AG04449 (cell line): ENCODE measurements at regions not wholly inside any gene's neighbourhood (a gene's known extent, or its start where the extent isn't known, plus 50 kb on each side); places are given as distances from the start of the nearest gene placed in this dataset.

ENCODE experiments used
- CTCF ChIA-PET: fragments of 350-600 bp; formaldehyde crosslinking; extraction: SDS; loops from one replicate; lab custom pipeline; 2021; ENCODE audit warnings: antibody characterized with exemption; lab: Yijun Ruan, JAX
- POLR2A ChIA-PET: fragments of 400-600, 350-600 bp; formaldehyde crosslinking; extraction: SDS; loops from one replicate; lab custom pipeline; 2020; ENCODE audit warnings: antibody characterized with exemption, inconsistent platforms; lab: Yijun Ruan, JAX
- DNase-seq: peaks from one replicate; pipeline ENCODE4 v3.0.0-alpha.2; 2010; ENCODE audit warnings: low read depth, low spot score
- H3K4me3 ChIP-seq: 2 replicates; pipeline ENCODE4 v1.5.1; 2011; ENCODE audit warnings: low read depth, mild to moderate bottlenecking, control low read depth, low read length
- TF ChIP-seq, protein P1 (sequence below): IDR thresholded peaks from one replicate; pipeline ENCODE4 v1.5.1; 2011; ENCODE audit warnings: mild to moderate bottlenecking, moderate library complexity, low read length, control low read depth, inconsistent platforms; ENCODE audit not compliant: insufficient read depth; ENCODE audit errors: missing control alignments

GRCh38 chr14:81841346-81841745, 307.7 kb upstream of the SEL1L start:
- no peak overlapping the region for H3K4me3 ChIP-seq
- TF ChIP-seq, protein P1, sequence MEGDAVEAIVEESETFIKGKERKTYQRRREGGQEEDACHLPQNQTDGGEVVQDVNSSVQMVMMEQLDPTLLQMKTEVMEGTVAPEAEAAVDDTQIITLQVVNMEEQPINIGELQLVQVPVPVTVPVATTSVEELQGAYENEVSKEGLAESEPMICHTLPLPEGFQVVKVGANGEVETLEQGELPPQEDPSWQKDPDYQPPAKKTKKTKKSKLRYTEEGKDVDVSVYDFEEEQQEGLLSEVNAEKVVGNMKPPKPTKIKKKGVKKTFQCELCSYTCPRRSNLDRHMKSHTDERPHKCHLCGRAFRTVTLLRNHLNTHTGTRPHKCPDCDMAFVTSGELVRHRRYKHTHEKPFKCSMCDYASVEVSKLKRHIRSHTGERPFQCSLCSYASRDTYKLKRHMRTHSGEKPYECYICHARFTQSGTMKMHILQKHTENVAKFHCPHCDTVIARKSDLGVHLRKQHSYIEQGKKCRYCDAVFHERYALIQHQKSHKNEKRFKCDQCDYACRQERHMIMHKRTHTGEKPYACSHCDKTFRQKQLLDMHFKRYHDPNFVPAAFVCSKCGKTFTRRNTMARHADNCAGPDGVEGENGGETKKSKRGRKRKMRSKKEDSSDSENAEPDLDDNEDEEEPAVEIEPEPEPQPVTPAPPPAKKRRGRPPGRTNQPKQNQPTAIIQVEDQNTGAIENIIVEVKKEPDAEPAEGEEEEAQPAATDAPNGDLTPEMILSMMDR: no peak
- ChIA-PET CTCF (no interaction called here), POLR2A (no interaction called here)
- DNase-seq: no peak

- H3K4me3 ChIP-seq: no peak overlapping the region
- TF ChIP-seq, protein P1: no peak
- DNase-seq: no peak
- ChIA-PET CTCF (no interaction called here), POLR2A (no interaction called here)
These were observed 316.1 kb upstream of the SEL1L start for GRCh38 chr14:81849714-81850113.

DNA sequence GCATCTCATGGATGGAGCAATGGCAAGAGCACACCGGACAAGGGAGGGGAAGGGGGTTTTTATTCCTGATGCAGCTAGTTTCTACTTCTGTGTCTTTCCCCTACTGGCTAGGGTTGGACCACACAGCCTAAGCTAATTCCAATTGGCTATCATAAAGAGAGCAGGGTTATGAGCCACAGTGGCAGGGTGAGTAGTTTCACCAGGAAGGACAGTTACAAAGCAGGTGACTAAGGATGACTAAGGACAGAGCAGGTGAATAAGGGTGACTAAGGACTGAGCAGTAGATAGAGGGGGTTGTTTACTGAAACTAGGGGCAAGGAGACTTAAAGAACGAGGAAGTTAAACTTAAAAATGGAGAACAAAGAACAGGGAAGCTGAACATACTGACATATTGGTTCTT, 321.4 kb upstream of the SEL1L start:
- no peak for DNase-seq
- POLR2A ChIA-PET: no interaction called here
- TF ChIP-seq, protein P1: no peak
- H3K4me3 ChIP-seq: no peak overlapping the region
- CTCF ChIA-PET: no interaction called here

DNA sequence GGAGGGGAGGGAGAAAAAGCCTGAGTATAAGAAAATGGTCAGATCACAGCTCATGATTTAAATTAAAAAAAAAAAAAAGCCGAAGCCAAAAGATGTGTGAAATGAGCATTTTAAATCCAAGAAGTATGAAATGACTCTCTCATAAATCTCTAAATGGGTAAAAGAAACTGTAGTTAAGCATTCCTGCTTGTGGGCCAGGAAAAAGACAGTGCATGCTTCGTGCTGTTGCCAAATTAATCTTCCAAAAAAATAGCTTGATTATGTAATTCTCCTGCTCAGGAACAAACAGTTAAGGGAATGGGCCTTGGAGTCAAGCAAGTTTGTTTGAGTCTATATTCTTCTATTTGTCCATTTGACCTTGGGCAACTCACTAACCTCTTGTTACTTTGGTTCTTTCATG, 325.4 kb upstream of the SEL1L start:
- no peak overlapping the region for H3K4me3 ChIP-seq
- DNase-seq: no peak
- TF ChIP-seq, protein P1: no peak
- ChIA-PET CTCF (no interaction called here), POLR2A (no interaction called here)

DNA sequence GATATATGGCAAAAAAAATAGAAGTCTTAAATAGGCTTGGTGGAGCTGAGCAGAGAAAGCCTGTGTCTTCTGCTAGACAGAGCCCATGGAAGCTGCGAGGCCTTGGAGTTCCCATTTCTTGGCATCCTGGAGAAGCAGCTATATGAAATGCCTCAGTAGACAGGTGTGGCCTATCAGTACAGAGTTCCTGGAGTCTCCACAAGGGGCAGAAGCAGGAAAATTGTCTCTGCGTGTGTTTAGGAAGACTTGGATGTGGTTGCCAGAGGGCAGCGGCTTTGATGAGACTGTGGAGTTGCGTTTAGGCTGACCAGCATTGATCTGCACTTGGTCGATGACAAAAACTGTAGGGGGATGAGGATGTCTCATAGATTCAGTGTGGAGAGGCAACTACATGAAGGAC, 334.5 kb upstream of the SEL1L start:
- POLR2A ChIA-PET: no interaction called here
- TF ChIP-seq, protein P1: no peak
- DNase-seq: no peak

GRCh38 chr14:81871706-81872105, 338.1 kb upstream of the SEL1L start:
- H3K4me3 ChIP-seq: no peak overlapping the region
- ChIA-PET CTCF (no interaction called here), POLR2A (no interaction called here)
- TF ChIP-seq, protein P1: no peak
- DNase-seq: no peak

More for the DNA sequence above, 334.5 kb upstream of the SEL1L start:
- CTCF ChIA-PET: no interaction called here
- no peak overlapping the region for H3K4me3 ChIP-seq
